ENCODE measurements at regions not wholly inside any gene's neighbourhood (a gene's known extent, or its start where the extent isn't known, plus 50 kb on each side); places are given as distances from the start of the nearest gene placed in this dataset.
"Not testable (repeated sequence)": the region's sequence is repeated elsewhere in the genome, so short reads cannot be mapped to it uniquely, and the experiment has no call there.

DNA sequence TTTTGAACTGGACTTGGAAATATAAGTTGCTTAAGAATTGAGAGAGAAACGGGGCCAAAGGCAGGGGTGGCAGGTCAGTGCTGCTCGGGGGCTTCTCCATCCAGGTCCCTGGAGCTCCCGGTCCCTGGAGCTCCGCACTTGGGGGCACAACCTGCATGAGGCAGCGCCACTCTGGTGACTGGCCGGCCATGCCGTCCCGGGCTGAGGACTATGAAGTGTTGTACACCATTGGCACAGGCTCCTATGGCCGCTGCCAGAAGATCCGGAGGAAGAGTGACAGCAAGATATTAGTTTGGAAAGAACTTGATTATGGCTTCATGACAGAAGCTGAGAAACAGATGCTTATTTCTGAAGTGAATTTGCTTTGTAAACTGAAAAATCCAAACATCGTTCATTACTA is 76.9 kb upstream of the POTEG start:
- H3K27me3 Mint-ChIP-seq (ENCODE audit: insufficient read depth, unreplicated experiment); intact Hi-C loops (cut with micrococcal nuclease; ENCODE audit: unreplicated experiment); BruUV-seq (replicated peaks): not testable (repeated sequence)

DNA sequence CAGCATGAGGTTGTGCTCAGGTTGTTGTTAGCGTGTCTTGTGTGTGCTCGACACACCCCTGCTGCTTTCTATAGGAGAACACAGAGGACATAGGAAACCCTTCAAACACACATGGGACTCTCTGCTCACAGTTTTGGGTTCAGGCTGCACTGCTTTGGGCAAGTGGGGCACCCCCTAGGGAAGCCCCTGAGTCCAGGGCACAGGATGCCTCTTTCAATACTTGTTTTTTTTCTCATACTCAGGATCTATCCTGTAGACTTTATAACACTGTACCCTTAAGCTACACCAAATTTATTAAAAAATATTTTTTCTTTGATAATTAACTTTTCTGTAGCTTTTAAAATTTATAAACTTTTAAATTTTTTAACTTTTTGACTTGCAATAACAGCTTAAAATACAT is 55.3 kb upstream of the POTEG start:
- H3K27me3 ChIP-seq (replicated peaks; ENCODE audit: control insufficient read depth, insufficient read depth, low read length); H3K27me3 Mint-ChIP-seq (ENCODE audit: insufficient read depth, unreplicated experiment); H3K9me3 ChIP-seq; H3K9me3 Mint-ChIP-seq (ENCODE audit: unreplicated experiment); DNase-seq; CTCF ChIA-PET; H3K36me3 Mint-ChIP-seq (ENCODE audit: insufficient read depth, unreplicated experiment); POLR2A ChIA-PET; H3K36me3 ChIP-seq (ENCODE audit: control insufficient read depth, insufficient read depth, low read length); intact Hi-C loops (cut with micrococcal nuclease; ENCODE audit: unreplicated experiment); BruUV-seq (replicated peaks); H3K4me3 ChIP-seq (ENCODE audit: low read depth, low read length); H3K4me1 ChIP-seq; H3K4me1 Mint-ChIP-seq (ENCODE audit: low read depth, unreplicated experiment); H3K27ac Mint-ChIP-seq (ENCODE audit: unreplicated experiment); H3K4me3 Mint-ChIP-seq (ENCODE audit: unreplicated experiment): not testable (repeated sequence)

More for the DNA sequence above, 76.9 kb upstream of the POTEG start:
- H3K9me3 Mint-ChIP-seq (ENCODE audit: unreplicated experiment); H3K4me3 ChIP-seq (ENCODE audit: low read depth, low read length); H3K36me3 Mint-ChIP-seq (ENCODE audit: insufficient read depth, unreplicated experiment); H3K27me3 ChIP-seq (replicated peaks; ENCODE audit: control insufficient read depth, insufficient read depth, low read length); POLR2A ChIA-PET; CTCF ChIA-PET; H3K4me1 ChIP-seq; H3K9me3 ChIP-seq; H3K27ac Mint-ChIP-seq (ENCODE audit: unreplicated experiment); H3K4me1 Mint-ChIP-seq (ENCODE audit: low read depth, unreplicated experiment); H3K36me3 ChIP-seq (ENCODE audit: control insufficient read depth, insufficient read depth, low read length); DNase-seq; H3K4me3 Mint-ChIP-seq (ENCODE audit: unreplicated experiment): not testable (repeated sequence)

DNA sequence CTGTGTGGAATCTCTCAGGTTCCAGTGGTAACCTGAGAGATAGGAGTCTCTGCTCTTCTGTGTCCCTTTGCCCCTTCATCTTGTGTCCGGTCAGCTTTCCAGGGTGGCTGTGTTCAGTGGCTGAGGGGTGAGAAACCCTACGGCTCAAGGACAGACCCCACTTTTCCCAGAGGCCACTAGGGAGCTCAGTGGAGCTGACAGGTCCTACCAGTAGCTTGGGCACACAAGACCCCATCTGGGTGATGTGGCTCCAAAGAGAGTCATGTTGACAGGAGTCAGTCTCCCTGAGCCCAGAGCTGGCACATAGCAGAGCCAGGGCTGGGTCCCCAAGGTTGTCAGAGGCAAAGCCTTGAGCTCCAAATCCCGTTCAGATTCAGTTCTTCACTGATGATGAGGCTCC is 54.3 kb upstream of the POTEG start:
- H3K4me3 Mint-ChIP-seq (ENCODE audit: unreplicated experiment); H3K27me3 Mint-ChIP-seq (ENCODE audit: insufficient read depth, unreplicated experiment); H3K9me3 Mint-ChIP-seq (ENCODE audit: unreplicated experiment); H3K27ac Mint-ChIP-seq (ENCODE audit: unreplicated experiment); BruUV-seq (replicated peaks); CTCF ChIA-PET; H3K36me3 Mint-ChIP-seq (ENCODE audit: insufficient read depth, unreplicated experiment); H3K27me3 ChIP-seq (replicated peaks; ENCODE audit: control insufficient read depth, insufficient read depth, low read length); POLR2A ChIA-PET; H3K36me3 ChIP-seq (ENCODE audit: control insufficient read depth, insufficient read depth, low read length); H3K4me1 ChIP-seq; intact Hi-C loops (cut with micrococcal nuclease; ENCODE audit: unreplicated experiment); H3K4me3 ChIP-seq (ENCODE audit: low read depth, low read length); H3K9me3 ChIP-seq; H3K4me1 Mint-ChIP-seq (ENCODE audit: low read depth, unreplicated experiment): not testable (repeated sequence)
- peak in 1 of 2 experiments; percentile 35 for DNase-seq

DNA sequence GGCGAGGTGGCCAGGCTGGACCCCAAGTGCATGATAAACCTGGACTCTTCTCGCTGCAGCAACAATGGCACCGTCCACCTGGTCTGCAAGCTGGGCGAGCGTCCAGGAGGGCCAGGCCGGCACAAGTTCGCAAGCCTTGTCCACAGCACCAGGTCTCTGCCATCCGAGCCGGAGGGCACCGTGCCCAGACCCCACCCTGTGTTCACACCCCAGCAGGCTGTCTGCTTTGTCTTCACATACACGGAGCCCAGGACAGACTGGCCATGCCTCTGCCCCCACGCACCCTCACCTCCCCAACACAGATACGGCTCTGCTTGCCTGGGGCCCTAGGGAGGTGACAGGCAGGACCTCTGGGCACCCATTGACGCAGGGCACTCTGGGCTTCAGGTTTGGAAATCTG is 53.5 kb upstream of the POTEG start:
- H3K4me3 ChIP-seq (ENCODE audit: low read depth, low read length); H3K4me1 Mint-ChIP-seq (ENCODE audit: low read depth, unreplicated experiment); BruUV-seq (replicated peaks); DNase-seq; H3K9me3 Mint-ChIP-seq (ENCODE audit: unreplicated experiment); H3K27me3 Mint-ChIP-seq (ENCODE audit: insufficient read depth, unreplicated experiment); H3K27me3 ChIP-seq (replicated peaks; ENCODE audit: control insufficient read depth, insufficient read depth, low read length); H3K4me1 ChIP-seq; POLR2A ChIA-PET; H3K27ac Mint-ChIP-seq (ENCODE audit: unreplicated experiment); CTCF ChIA-PET; H3K9me3 ChIP-seq; intact Hi-C loops (cut with micrococcal nuclease; ENCODE audit: unreplicated experiment); H3K36me3 ChIP-seq (ENCODE audit: control insufficient read depth, insufficient read depth, low read length); H3K4me3 Mint-ChIP-seq (ENCODE audit: unreplicated experiment); H3K36me3 Mint-ChIP-seq (ENCODE audit: insufficient read depth, unreplicated experiment): not testable (repeated sequence)

DNA sequence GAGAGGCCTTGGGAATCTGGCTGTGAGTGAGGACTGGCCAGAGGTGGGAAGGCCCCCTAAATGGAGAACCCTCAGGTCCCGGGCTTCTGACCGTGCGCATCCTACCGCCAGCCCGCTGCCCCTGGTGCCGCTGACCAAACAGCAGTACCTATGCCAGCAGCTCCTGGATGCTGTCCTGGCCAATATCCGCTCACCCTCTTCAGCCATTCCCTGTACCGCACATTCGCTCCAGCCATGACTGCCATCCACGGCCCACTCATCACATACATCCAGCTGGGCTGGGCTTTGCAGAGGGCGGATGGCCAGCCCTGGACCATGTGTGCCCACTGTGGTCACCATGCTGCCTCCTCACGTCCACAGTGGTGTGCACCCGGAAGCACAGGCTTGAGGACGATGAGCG is 53.1 kb upstream of the POTEG start:
- H3K4me3 Mint-ChIP-seq (ENCODE audit: unreplicated experiment); H3K27ac Mint-ChIP-seq (ENCODE audit: unreplicated experiment); H3K4me1 Mint-ChIP-seq (ENCODE audit: low read depth, unreplicated experiment); CTCF ChIA-PET; H3K36me3 Mint-ChIP-seq (ENCODE audit: insufficient read depth, unreplicated experiment); H3K4me3 ChIP-seq (ENCODE audit: low read depth, low read length); BruUV-seq (replicated peaks); H3K9me3 Mint-ChIP-seq (ENCODE audit: unreplicated experiment); H3K27me3 ChIP-seq (replicated peaks; ENCODE audit: control insufficient read depth, insufficient read depth, low read length); H3K27me3 Mint-ChIP-seq (ENCODE audit: insufficient read depth, unreplicated experiment); H3K36me3 ChIP-seq (ENCODE audit: control insufficient read depth, insufficient read depth, low read length); H3K4me1 ChIP-seq; intact Hi-C loops (cut with micrococcal nuclease; ENCODE audit: unreplicated experiment); POLR2A ChIA-PET; H3K9me3 ChIP-seq: not testable (repeated sequence)
- peak in 1 of 2 experiments; percentile 26 for DNase-seq

DNA sequence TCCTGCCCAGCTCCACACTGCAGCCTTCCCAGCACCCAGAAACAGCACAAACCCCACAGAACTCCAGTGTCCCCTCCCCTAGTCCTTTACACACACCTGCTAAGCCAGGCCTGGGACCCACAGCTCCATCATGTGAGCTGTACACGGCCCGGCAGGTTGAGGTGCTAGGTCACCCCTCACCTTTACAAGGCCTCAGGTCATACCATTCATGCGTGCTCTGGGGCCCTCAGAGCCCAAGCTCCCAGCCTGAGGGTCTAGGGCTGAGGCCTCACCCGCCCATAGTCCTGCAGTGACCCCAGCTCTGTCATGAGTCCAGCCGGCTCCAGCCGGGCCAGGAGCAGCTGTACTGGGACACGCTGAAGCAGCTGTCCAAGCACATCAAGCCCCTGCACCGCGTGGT is 51.2 kb upstream of the POTEG start:
- peak in 1 of 2 experiments; percentile 25 for DNase-seq
- H3K4me3 Mint-ChIP-seq (ENCODE audit: unreplicated experiment); H3K9me3 ChIP-seq; H3K36me3 Mint-ChIP-seq (ENCODE audit: insufficient read depth, unreplicated experiment); BruUV-seq (replicated peaks); CTCF ChIA-PET; H3K27ac Mint-ChIP-seq (ENCODE audit: unreplicated experiment); H3K36me3 ChIP-seq (ENCODE audit: control insufficient read depth, insufficient read depth, low read length); intact Hi-C loops (cut with micrococcal nuclease; ENCODE audit: unreplicated experiment); H3K27me3 ChIP-seq (replicated peaks; ENCODE audit: control insufficient read depth, insufficient read depth, low read length); H3K27me3 Mint-ChIP-seq (ENCODE audit: insufficient read depth, unreplicated experiment); H3K4me1 Mint-ChIP-seq (ENCODE audit: low read depth, unreplicated experiment); H3K9me3 Mint-ChIP-seq (ENCODE audit: unreplicated experiment); POLR2A ChIA-PET; H3K4me1 ChIP-seq; H3K4me3 ChIP-seq (ENCODE audit: low read depth, low read length): not testable (repeated sequence)
